ENCODE measurements at regions not wholly inside any gene's neighbourhood (a gene's known extent, or its start where the extent isn't known, plus 50 kb on each side); places are given as distances from the start of the nearest gene placed in this dataset.

DNA sequence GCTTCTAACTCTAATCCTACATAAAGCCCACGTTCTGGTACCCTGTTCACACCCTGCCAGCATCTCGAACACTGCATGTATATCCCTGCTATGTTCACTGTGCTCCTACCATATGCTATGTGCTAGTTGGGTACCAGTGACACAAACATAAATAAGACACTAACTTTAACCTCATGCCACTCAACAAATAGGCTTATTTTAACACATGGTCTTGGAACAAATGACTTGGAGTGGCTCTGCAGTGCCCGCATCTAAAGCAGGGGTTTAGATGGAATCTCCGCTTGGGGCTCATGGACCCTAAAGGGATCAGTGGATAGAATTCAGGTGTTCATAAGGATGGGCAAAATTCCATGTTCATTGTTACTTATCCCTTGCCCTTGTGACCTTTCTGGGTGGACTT, 175.7 kb upstream of the ZKSCAN2 start:
- intact Hi-C loops (cut with micrococcal nuclease; ENCODE audit: unreplicated experiment) (no loop called here), in situ Hi-C loops (cut with MboI) (no loop called here)
- Histone ChIP-seq H3K4me3 (no peak overlapping the region), H3K9me3 (replicated peaks; ENCODE audit: control insufficient read depth, insufficient read depth, low read length) (no peaks in the 10 kb centered on the region), H4K20me1 (ENCODE audit: control insufficient read depth, insufficient read depth) (no peaks in the 10 kb centered on the region), H3K36me3 (ENCODE audit: control insufficient read depth in 2 of 2, insufficient read depth in 2 of 2, low read length in 1 of 2) (no peaks in the 10 kb centered on the region), H2AFZ (ENCODE audit: control insufficient read depth, low read depth, low read length) (no peak overlapping the region), H3K9ac (ENCODE audit: control insufficient read depth, insufficient read depth, low read length) (no peak overlapping the region), H3K27me3 (replicated peaks in 1 of 2; ENCODE audit: control insufficient read depth in 2 of 2, insufficient read depth in 2 of 2, low read length in 1 of 2) (no peaks in the 10 kb centered on the region; a peak in 1 of 4 replicates), H3K27ac (ENCODE audit: control insufficient read depth, insufficient read depth) (no peak overlapping the region), H3K4me2 (ENCODE audit: control insufficient read depth, insufficient read depth) (no peak overlapping the region), H3K4me1 (ENCODE audit: control insufficient read depth, insufficient read depth, low read length) (no peaks in the 10 kb centered on the region), H3K79me2 (ENCODE audit: control insufficient read depth, insufficient read depth, low read length) (no peaks in the 10 kb centered on the region)
- ATAC-seq: no peak
- CTCF ChIA-PET: no interaction called here
- RAD21 ChIA-PET (ENCODE audit: unreplicated experiment): no interaction called here
- no TSS peak for BruUV-seq (replicated peaks)
- FAIRE-seq: no peak
- 21% methylated on average over 4 of the region's 4 CpGs for WGBS (ENCODE audit: insufficient coverage, insufficient replicate concordance, low lambda C conversion rate, missing lambda C conversion rate)
- SMC1A ChIA-PET (ENCODE audit: uncharacterized antibody, unreplicated experiment): no interaction called here
- no peak for TF ChIP-seq ZSCAN29 (IDR thresholded peaks at IDR 0.05)
- no peak for TF ChIP-seq ESRRA (IDR thresholded peaks at IDR 0.05; ENCODE audit: low read length)
- no peak for TF ChIP-seq CTCF (IDR thresholded peaks at IDR 0.05 in 2 of 3, conservative IDR thresholded peaks at IDR 0.05 in 1 of 3; ENCODE audit: control insufficient read depth in 2 of 3, extremely low read depth in 1 of 3, insufficient read depth in 1 of 3, low read depth in 3 of 3, low read length in 3 of 3)
- TF ChIP-seq E2F8 (IDR thresholded peaks at IDR 0.05; ENCODE audit: low read depth, partially characterized antibody): no peak
- no peak for TF ChIP-seq BMI1 (IDR thresholded peaks at IDR 0.05; ENCODE audit: borderline replicate concordance)
- no peak for TF ChIP-seq CHD2 (IDR thresholded peaks at IDR 0.05; ENCODE audit: borderline replicate concordance, low read depth, low read length)
- no peak for TF ChIP-seq SREBF1 (IDR thresholded peaks at IDR 0.05; ENCODE audit: low read length)
- TF ChIP-seq POU2F2 (IDR thresholded peaks at IDR 0.05; ENCODE audit: borderline replicate concordance, low read depth, low read length): no peak
- no peak for TF ChIP-seq YY1 (IDR thresholded peaks at IDR 0.05; ENCODE audit: low read depth, low read length)
- TF ChIP-seq HDAC2 (IDR thresholded peaks at IDR 0.05): no peak
- POLR2A ChIA-PET: no interaction called here
- no peak for DNase-seq (ENCODE audit: low read depth, low spot score)

All from GM12878 (cell line).